HepG2 (cell line): ENCODE measurements at regions not wholly inside any gene's neighbourhood (a gene's known extent, or its start where the extent isn't known, plus 50 kb on each side); places are given as distances from the start of the nearest gene placed in this dataset.

ENCODE experiments used
- ATAC-seq: fragments of 200-7000 bp; cut with Tn5 transposase; 3 replicates; pipeline ENCODE4 v1.9.1; 2020; ENCODE audit warnings: mild to moderate bottlenecking, moderate library complexity
- BruUV-seq: library from RNA; stranded (reverse); fragments of 400-500 nt; replicated peaks from 2 replicates; lab custom pipeline; 2021; lab: Mats Ljungman, UMichigan
- CTCF ChIA-PET: fragments of 300-600 bp; formaldehyde crosslinking; extraction: SDS; loops from one replicate; lab custom pipeline; 2021; ENCODE audit warnings: low total read pairs, inconsistent platforms, low intra/inter-chr PET ratio; lab: Yijun Ruan, JAX
- POLR2A ChIA-PET: fragments of 350-600 bp; sonication (Branson Sonifier 250); formaldehyde crosslinking; loops from one replicate; lab custom pipeline; 2020; ENCODE audit warnings: antibody characterized with exemption, inconsistent platforms; lab: Yijun Ruan, JAX
- DNase-seq: peaks from one replicate; pipeline ENCODE4 v3.0.0-alpha.2; 2015; ENCODE audit warnings: low spot score
- FAIRE-seq: peaks from 3 replicates; lab custom pipeline; 2011; peaks lifted over from hg19 to GRCh38; lab: Jason Lieb, UNC
- H2AFZ ChIP-seq: one replicate; pipeline ENCODE4 v1.6.1; 2011; ENCODE audit warnings: low read length, inconsistent platforms
- H3K27ac ChIP-seq: fragments of 300-600 bp; 3 replicates; pipeline ENCODE4 v1.8.0; 2011; ENCODE audit warnings: mixed run types, mild to moderate bottlenecking, mixed read lengths, low read length, inconsistent platforms; ENCODE audit not compliant: insufficient read depth; ENCODE audit errors: extremely low read length
- H3K27me3 ChIP-seq, 2 experiments: fragments of 200-600 bp in 1 of 2; 2 replicates in 1 of 2; 3 replicates in 1 of 2; pipeline versions ENCODE4 v1.6.0 to v1.8.0; 2011; ENCODE audit warnings: low read length in 2 of 2, mild to moderate bottlenecking in 2 of 2, moderate library complexity in 2 of 2, inconsistent platforms in 1 of 2; ENCODE audit not compliant: insufficient read depth in 2 of 2, control insufficient read depth in 1 of 2
- H3K36me3 ChIP-seq, 2 experiments: fragments of 200-600 bp in 1 of 2; replicated peaks in 1 of 2; 2 replicates in 1 of 2; 3 replicates in 1 of 2; pipeline versions ENCODE4 v1.5.1 to v1.8.0; 2011; ENCODE audit warnings: low read length in 2 of 2, inconsistent platforms in 1 of 2; ENCODE audit not compliant: insufficient read depth in 2 of 2, control insufficient read depth in 1 of 2
- H3K4me1 ChIP-seq: 2 replicates; pipeline ENCODE4 v1.5.1; 2012; ENCODE audit warnings: low read length, inconsistent platforms; ENCODE audit not compliant: insufficient read depth
- H3K4me2 ChIP-seq: 2 replicates; pipeline ENCODE4 v1.6.0; 2011; ENCODE audit warnings: low read depth, low read length, inconsistent platforms
- H3K4me3 ChIP-seq, 3 experiments: fragments of 200-600 bp in 1 of 3; sonication (generic), shearing (Covaris generic) in 1 of 3; replicated peaks in 1 of 3; 2 replicates each; pipeline ENCODE4 v1.5.1; 2011 to 2016; ENCODE audit warnings: low read length in 3 of 3, inconsistent platforms in 2 of 3, low read depth in 2 of 3, mild to moderate bottlenecking in 2 of 3, control low read depth in 1 of 3, mixed read lengths in 1 of 3; ENCODE audit not compliant: insufficient read depth in 1 of 3
- H3K79me2 ChIP-seq: one replicate; pipeline ENCODE4 v1.6.1; 2011; ENCODE audit warnings: low read length, inconsistent platforms; ENCODE audit not compliant: insufficient read depth
- H3K9ac ChIP-seq: 2 replicates; pipeline ENCODE4 v1.6.0; 2011; ENCODE audit warnings: mild to moderate bottlenecking, low read depth, low read length, inconsistent platforms; ENCODE audit not compliant: insufficient read depth
- H3K9me3 ChIP-seq: 2 replicates; pipeline ENCODE4 v1.5.1; 2012; ENCODE audit warnings: mild to moderate bottlenecking, low read length
- H4K20me1 ChIP-seq: 2 replicates; pipeline ENCODE4 v1.6.0; 2011; ENCODE audit warnings: inconsistent platforms, mild to moderate bottlenecking, low read length, moderate library complexity; ENCODE audit not compliant: insufficient read depth
- THAP9 ChIP-seq: sonication (generic); formaldehyde crosslinking; IDR thresholded peaks from 2 replicates; pipeline ENCODE4; 2020; ENCODE audit warnings: missing genetic modification reagents, mild to moderate bottlenecking, borderline replicate concordance
- ZNF557 ChIP-seq: sonication (generic); formaldehyde crosslinking; IDR thresholded peaks from 2 replicates; pipeline ENCODE4 v1.4.0; 2020; ENCODE audit warnings: missing genetic modification reagents
- WGBS: methylation state at CpG from one replicate; pipeline ENCODE4 v1.1.6; 2017; ENCODE audit warnings: low lambda C conversion rate; 5-methylcytosine and 5-hydroxymethylcytosine counted together
- in situ Hi-C: cut with HindIII; loops from 2 replicates; pipeline ENCODE4 v1.10.0; 2017; ENCODE audit warnings: low pct_unique_long_range_greater_than_20kb; ENCODE audit not compliant: extremely low pct_ligation_motif_present
- intact Hi-C: fragments of 100-400 bp; cut with micrococcal nuclease; formaldehyde crosslinking; loops from one replicate; pipeline ENCODE4 v1.10.0; 2022; ENCODE audit not compliant: unreplicated experiment

GRCh38 chr4:170428929-170429328, 339.2 kb upstream of the AADAT start:
- H3K4me3 ChIP-seq, result no peak overlapping the region
- in situ Hi-C loops, result no loop called here

More at GRCh38 chr4:170428929-170429328, 339.2 kb upstream of the AADAT start:
- no peak for DNase-seq
- no peaks in the 10 kb centered on the region for H3K9me3 ChIP-seq
- no TSS peak for BruUV-seq
- no peak overlapping the region for H3K27ac ChIP-seq
- TF ChIP-seq ZNF557 (CRISPR knock-in tag) (no peak), THAP9 (CRISPR knock-in tag) (no peak)
- no peak for ATAC-seq
- no peak for FAIRE-seq
- no peak overlapping the region for H2AFZ ChIP-seq
- no peaks in the 10 kb centered on the region for H3K4me1 ChIP-seq
- POLR2A ChIA-PET, result no interaction called here
- no peaks in the 10 kb centered on the region for H3K27me3 ChIP-seq
- no peaks in the 10 kb centered on the region for H4K20me1 ChIP-seq
- no peaks in the 10 kb centered on the region for H3K36me3 ChIP-seq
- H3K9ac ChIP-seq, result no peak overlapping the region
- no peak overlapping the region for H3K4me2 ChIP-seq
- CTCF ChIA-PET, result no interaction called here
- no peaks in the 10 kb centered on the region for H3K79me2 ChIP-seq
- intact Hi-C loops, result no loop called here
- WGBS, result 0% methylated on average over 2 of the region's 5 CpGs
